Muscle of leg (tissue), 3 donors: ENCODE measurements at regions not wholly inside any gene's neighbourhood (a gene's known extent, or its start where the extent isn't known, plus 50 kb on each side); places are given as distances from the start of the nearest gene placed in this dataset.
"Not testable (repeated sequence)": the region's sequence is repeated elsewhere in the genome, so short reads cannot be mapped to it uniquely, and the experiment has no call there.

Source experiments
- DNase-seq: peaks from one replicate; pipeline ENCODE4 v3.0.0; 2013
- H3K27ac ChIP-seq: one replicate; pipeline ENCODE4 v1.5.1; 2013; ENCODE audit warnings: mild to moderate bottlenecking, low read length, control low read depth
- H3K27me3 ChIP-seq: one replicate; pipeline ENCODE4 v1.6.1; 2013; ENCODE audit warnings: low read length; ENCODE audit not compliant: control insufficient read depth, insufficient read depth
- H3K36me3 ChIP-seq: one replicate; pipeline ENCODE4 v1.6.1; 2013; ENCODE audit warnings: low read length; ENCODE audit not compliant: control insufficient read depth, insufficient read depth
- H3K4me1 ChIP-seq: one replicate; pipeline ENCODE4 v1.6.1; 2013; ENCODE audit warnings: low read length; ENCODE audit not compliant: control insufficient read depth, insufficient read depth
- H3K4me3 ChIP-seq: one replicate; pipeline ENCODE4 v1.5.1; 2013; ENCODE audit warnings: low read length, control low read depth
- H3K9me3 ChIP-seq: replicated peaks from 2 replicates; pipeline ENCODE4 v1.6.1; 2013; ENCODE audit warnings: low read depth, low read length; ENCODE audit not compliant: control insufficient read depth
- WGBS: methylation state at CpG from one replicate; pipeline ENCODE4 v1.1.5; 2013; ENCODE audit warnings: missing lambda C conversion rate; ENCODE audit not compliant: insufficient coverage; 5-methylcytosine and 5-hydroxymethylcytosine counted together

DNA sequence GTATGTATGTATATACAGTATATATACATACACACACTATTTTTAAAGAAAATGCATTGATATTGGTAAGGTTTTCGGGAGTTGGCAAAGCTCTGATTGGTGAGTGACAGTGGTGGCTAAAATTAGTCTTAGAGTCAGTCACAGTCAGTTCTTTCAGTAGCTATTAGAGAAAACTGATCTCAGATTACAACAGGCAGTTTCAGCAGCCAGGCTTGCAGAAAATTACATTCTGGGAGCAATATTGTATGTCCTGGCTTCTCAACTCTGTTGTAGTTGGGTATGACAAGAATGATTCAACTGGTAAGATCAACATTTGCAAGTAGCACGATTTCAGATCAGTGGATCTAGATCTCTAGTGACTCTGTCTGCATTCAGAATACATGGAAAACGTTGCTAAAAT, 897.9 kb upstream of the AUTS2 start:
- Histone ChIP-seq H3K27ac (no peak overlapping the region), H3K4me3 (no peak overlapping the region), H3K9me3 (peaks cover 2% of the 10 kb centered on the region), H3K27me3 (no peaks in the 10 kb centered on the region), H3K36me3 (no peaks in the 10 kb centered on the region), H3K4me1 (peaks cover 6% of the 10 kb centered on the region)
- peak; percentile 19 for DNase-seq
- WGBS, result 83% methylated on average over 1 of the region's 3 CpGs

- Histone ChIP-seq H3K27ac (no peak overlapping the region), H3K36me3 (no peaks in the 10 kb centered on the region), H3K4me3 (no peak overlapping the region), H3K27me3 (no peaks in the 10 kb centered on the region), H3K4me1 (no peaks in the 10 kb centered on the region), H3K9me3 (peaks cover 2% of the 10 kb centered on the region)
- no CpG with 5 or more reads among the region's 5 CpGs for WGBS
- DNase-seq, result peak; percentile 27
These were observed 892.0 kb upstream of the AUTS2 start for GRCh38 chr7:68706291-68706690.

- no peaks in the 10 kb centered on the region for H3K27me3 ChIP-seq
- 65% methylated on average over 5 of the region's 5 CpGs for WGBS
- no peak overlapping the region for H3K27ac ChIP-seq
These were observed 891.1 kb upstream of the AUTS2 start for GRCh38 chr7:68707159-68707558.

GRCh38 chr7:68707958-68708357, 890.3 kb upstream of the AUTS2 start:
- no peaks in the 10 kb centered on the region for H3K36me3 ChIP-seq
- H3K4me3 ChIP-seq, result no peak overlapping the region
- no peaks in the 10 kb centered on the region for H3K27me3 ChIP-seq
- H3K27ac ChIP-seq, result no peak overlapping the region
- 88% methylated on average over 3 of the region's 6 CpGs for WGBS
- peaks cover 2% of the 10 kb centered on the region for H3K9me3 ChIP-seq
- no peak for DNase-seq
- no peaks in the 10 kb centered on the region for H3K4me1 ChIP-seq

More at GRCh38 chr7:68707159-68707558, 891.1 kb upstream of the AUTS2 start:
- Histone ChIP-seq H3K4me1 (no peaks in the 10 kb centered on the region), H3K4me3 (no peak overlapping the region), H3K36me3 (no peaks in the 10 kb centered on the region), H3K9me3 (peaks cover 2% of the 10 kb centered on the region)
- no peak for DNase-seq

DNA sequence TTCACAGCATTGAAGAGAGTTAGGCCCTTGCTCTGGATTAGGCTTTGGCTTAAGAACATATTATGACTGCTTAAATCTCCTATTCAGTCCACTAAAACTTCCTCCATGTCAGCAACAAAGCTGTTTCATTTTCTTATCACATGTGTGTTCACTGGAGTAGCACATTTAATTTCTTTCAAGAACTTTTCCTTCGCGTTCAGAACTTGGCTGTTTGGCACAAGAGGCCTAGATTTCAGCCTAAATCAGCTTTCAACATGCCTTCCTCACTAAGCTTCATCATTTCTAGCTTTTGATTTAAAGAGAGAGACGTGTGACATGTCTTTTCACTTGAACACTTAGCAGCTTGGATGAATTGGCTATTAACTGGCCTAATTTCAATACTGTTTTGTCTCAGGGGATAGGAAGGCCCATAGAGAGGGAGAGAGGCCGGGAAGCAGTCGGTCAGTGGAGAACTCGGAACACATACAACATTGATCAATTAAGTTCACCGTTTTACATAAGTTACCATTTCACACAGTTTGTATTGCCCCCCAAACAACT, 885.2 kb upstream of the AUTS2 start:
- no CpG with 5 or more reads among the region's 7 CpGs for WGBS

GRCh38 chr7:68714135-68714534, 884.1 kb upstream of the AUTS2 start:
- not testable (repeated sequence) for H3K4me1 ChIP-seq, H3K36me3 ChIP-seq, H3K27me3 ChIP-seq, H3K27ac ChIP-seq, H3K4me3 ChIP-seq, H3K9me3 ChIP-seq, DNase-seq
- no CpG with 5 or more reads among the region's 1 CpG for WGBS

More for the DNA sequence above, 885.2 kb upstream of the AUTS2 start:
- Histone ChIP-seq H3K4me1 (no peaks in the 10 kb centered on the region), H3K27me3 (peaks cover 3% of the 10 kb centered on the region), H3K4me3 (no peak overlapping the region), H3K36me3 (no peaks in the 10 kb centered on the region), H3K9me3 (no peaks in the 10 kb centered on the region), H3K27ac (no peak overlapping the region)
- no peak for DNase-seq

DNA sequence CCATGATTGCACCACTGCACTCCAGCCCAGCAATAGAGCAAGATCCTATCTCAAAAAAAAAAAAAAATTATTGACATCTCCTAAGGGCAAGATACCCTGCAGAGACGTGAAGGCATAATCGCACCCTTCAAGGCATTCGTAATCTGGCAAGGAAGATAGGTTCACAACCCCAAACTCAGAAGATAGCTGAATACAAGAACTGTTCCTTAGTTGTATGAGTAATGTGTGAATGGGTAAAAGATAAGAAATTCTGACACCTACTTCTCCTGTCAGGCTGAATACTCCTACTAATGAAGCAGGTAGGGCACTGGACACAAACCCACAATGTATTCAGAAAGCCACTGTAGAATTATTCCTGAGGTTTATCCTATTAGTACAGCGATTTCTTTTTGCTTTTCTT, 882.4 kb upstream of the AUTS2 start:
- no peak overlapping the region for H3K27ac ChIP-seq
- H3K9me3 ChIP-seq, result peaks cover 3% of the 10 kb centered on the region
- no peaks in the 10 kb centered on the region for H3K36me3 ChIP-seq
- DNase-seq, result no peak
- no peak overlapping the region for H3K4me3 ChIP-seq
- no peaks in the 10 kb centered on the region for H3K4me1 ChIP-seq
- peaks cover 3% of the 10 kb centered on the region for H3K27me3 ChIP-seq
- 100% methylated on average over 1 of the region's 4 CpGs for WGBS

GRCh38 chr7:68717176-68717575, 881.1 kb upstream of the AUTS2 start:
- peaks cover 3% of the 10 kb centered on the region for H3K27me3 ChIP-seq
- no peaks in the 10 kb centered on the region for H3K36me3 ChIP-seq
- no peak overlapping the region for H3K27ac ChIP-seq
- no peak for DNase-seq
- peaks cover 3% of the 10 kb centered on the region for H3K9me3 ChIP-seq
- H3K4me1 ChIP-seq, result no peaks in the 10 kb centered on the region
- H3K4me3 ChIP-seq, result no peak overlapping the region
- no CpG with 5 or more reads among the region's 1 CpG for WGBS

DNA sequence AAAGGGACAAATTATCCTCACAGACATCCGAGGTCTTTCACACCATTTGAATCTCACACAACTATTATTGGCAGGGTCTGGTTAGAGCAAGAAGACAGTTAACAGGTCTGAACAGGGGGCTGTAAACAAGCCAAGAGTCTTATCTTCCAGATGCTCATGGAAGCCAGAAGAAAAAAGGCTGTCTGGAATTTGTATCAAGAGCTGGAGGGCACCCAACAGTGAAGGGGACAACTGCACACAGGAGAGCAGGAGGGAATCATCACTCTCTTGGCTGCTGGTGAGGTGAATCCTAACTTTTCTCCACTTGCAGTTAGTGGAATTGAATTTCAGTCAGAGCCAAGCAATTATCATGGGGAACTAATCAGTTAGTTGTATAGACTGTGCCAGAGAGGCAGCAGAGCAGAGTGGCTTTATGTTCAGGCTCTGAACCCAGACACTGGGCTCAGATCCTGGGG, 880.2 kb upstream of the AUTS2 start:
- no peaks in the 10 kb centered on the region for H3K36me3 ChIP-seq
- no peak overlapping the region for H3K27ac ChIP-seq
- no CpG with 5 or more reads among the region's 1 CpG for WGBS
- no peaks in the 10 kb centered on the region for H3K4me1 ChIP-seq
- H3K9me3 ChIP-seq, result peaks cover 3% of the 10 kb centered on the region
- peak; percentile 66 for DNase-seq
- H3K27me3 ChIP-seq, result peaks cover 3% of the 10 kb centered on the region
- no peak overlapping the region for H3K4me3 ChIP-seq

- Histone ChIP-seq H3K9me3 (peaks cover 3% of the 10 kb centered on the region), H3K27ac (no peak overlapping the region), H3K27me3 (no peaks in the 10 kb centered on the region), H3K36me3 (no peaks in the 10 kb centered on the region), H3K4me3 (no peak overlapping the region), H3K4me1 (no peaks in the 10 kb centered on the region)
- 65% methylated on average over 2 of the region's 5 CpGs for WGBS
- no peak for DNase-seq
These were observed 877.6 kb upstream of the AUTS2 start for GRCh38 chr7:68720697-68721096.

- H3K4me3 ChIP-seq, result no peak overlapping the region
- no peaks in the 10 kb centered on the region for H3K36me3 ChIP-seq
- DNase-seq, result no peak
- peaks cover 3% of the 10 kb centered on the region for H3K27me3 ChIP-seq
- H3K9me3 ChIP-seq, result peaks cover 3% of the 10 kb centered on the region
- H3K27ac ChIP-seq, result no peak overlapping the region
- no peaks in the 10 kb centered on the region for H3K4me1 ChIP-seq
- no CpG with 5 or more reads among the region's 1 CpG for WGBS
These were observed 876.2 kb upstream of the AUTS2 start for GRCh38 chr7:68722044-68722443.
